GM19397 (cell line): ENCODE measurements at regions not wholly inside any gene's neighbourhood (a gene's known extent, or its start where the extent isn't known, plus 50 kb on each side); places are given as distances from the start of the nearest gene placed in this dataset.

Experiments
- ATAC-seq: cut with Tn5 transposase; IDR thresholded peaks from one replicate; pipeline ENCODE4 v1.9.1; 2021; ENCODE audit warnings: mild to moderate bottlenecking, moderate library complexity; ENCODE audit not compliant: unreplicated experiment

DNA sequence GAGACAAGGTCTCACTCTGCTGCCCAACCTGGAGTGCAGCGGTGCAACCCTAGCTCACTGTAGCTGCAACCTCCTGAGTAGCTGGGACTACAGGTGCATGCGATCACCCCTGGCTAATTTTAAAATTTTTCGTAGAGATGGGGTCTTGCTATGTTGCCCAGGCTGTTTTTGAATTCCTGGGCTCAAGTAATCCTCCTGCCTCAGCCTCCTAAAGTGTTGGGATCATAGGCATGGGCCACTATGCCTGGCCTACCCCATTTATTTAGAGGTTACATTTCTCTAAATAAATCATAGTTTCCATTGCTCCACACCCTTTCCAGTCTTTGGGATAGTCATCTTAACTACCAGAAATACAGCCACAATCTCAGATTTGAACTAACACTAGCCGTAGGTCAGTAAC, 134.7 kb upstream of the CITED2 start:
- ATAC-seq = no peak

DNA sequence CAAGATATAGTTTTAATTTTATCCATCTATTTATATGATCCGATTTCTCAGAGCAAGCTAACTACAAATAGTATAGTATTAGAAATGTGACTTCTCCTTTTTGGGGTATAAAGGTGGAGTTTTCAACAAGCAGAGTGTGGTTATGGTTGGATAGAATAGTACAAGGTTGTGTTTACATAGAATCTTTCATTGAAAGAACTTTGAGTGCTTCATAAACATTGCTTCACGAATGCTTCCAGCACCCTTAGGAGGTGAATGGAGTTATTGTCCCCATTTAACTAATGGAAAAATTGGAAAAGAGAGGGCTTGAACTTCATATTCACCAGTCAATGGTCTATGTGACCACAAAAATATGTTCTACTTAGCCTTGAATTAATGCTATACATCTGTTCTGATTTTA, 134.1 kb upstream of the CITED2 start:
- ATAC-seq = no peak

DNA sequence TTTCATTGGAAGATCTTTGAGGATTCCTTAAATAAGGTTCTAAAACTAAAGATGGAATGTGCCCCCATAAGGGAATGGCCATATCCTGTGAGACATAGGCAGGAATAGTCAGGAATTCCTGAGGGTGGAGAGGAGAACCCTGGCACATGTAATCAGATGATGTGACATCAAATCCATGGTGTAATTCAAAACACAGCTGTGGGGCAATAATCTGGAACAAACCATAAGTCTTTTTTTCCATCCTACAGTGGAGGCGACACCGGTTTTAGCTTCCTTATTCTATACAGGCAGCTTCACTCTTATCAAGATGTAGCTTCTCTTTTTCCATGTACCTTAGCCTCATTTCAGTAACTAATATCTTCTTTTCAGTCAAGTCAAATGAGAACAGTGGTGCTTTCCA, 133.6 kb upstream of the CITED2 start:
- no peak for ATAC-seq

DNA sequence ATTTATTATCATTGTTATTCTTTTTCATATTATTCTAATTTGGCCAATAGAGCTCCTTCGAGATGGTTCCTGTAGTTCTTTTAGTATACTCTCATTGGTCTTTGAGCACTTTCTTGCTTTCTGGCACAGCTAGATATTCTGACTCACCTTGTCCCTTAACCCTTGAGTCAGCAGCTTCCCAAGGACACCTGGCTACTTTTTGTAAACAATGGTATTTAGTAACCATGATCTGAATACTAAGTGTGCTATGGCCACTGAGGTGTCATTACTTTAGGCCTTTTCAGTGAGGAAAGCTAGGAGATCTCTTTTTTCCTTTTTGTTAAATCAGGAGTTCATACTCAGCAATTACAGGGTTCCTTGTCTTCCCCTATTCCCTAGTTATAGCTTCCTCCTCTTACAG, 126.5 kb upstream of the CITED2 start:
- ATAC-seq = no peak

DNA sequence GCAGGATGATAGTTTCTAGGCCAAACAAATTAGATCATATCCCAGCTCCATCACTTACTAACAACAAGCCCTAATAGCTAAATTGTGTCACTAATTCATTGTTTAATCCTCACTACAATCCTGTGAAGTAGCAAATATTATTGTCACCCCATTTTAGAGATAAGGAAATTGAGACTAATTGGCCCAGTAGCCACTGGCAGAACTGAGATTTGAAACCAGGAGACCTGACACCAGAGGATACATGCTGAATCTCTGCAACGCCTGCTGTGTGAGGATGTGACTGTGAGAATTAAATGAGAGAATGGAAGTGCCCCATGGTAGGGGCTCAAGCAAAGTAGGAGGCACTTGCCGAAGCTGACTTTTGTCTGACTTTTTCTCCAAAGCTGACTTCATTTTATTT, 124.3 kb upstream of the CITED2 start:
- ATAC-seq = no peak

DNA sequence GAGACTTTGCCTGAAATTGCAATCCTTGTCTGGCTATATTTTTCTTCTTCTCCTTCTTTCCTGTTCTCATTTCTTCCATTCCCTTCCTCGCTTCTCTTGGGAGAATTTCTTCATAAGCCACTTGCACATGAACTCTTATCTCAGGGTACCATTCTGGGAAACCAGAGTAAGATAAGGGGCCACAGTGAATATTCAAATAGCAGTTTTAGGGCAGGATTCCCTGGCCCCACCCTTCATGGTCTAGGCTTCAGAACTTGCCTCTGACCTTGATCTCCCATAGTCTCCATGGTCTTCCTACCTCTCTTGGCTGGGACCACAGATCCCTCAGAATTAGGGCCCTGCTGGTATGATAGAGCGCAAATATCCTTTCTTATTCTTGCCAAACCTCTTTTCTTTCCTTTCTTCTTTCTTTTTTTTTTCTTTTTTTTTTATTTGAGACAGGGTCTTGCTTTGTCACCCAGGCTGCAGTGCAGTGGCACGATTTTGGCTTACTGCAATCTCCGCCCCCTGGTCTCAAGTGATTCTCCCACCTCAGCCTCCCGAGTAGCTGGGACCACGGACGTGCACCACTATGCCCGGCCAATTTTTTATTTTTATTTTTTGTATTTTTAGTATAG, 123.0 kb upstream of the CITED2 start:
- ATAC-seq = no peak

DNA sequence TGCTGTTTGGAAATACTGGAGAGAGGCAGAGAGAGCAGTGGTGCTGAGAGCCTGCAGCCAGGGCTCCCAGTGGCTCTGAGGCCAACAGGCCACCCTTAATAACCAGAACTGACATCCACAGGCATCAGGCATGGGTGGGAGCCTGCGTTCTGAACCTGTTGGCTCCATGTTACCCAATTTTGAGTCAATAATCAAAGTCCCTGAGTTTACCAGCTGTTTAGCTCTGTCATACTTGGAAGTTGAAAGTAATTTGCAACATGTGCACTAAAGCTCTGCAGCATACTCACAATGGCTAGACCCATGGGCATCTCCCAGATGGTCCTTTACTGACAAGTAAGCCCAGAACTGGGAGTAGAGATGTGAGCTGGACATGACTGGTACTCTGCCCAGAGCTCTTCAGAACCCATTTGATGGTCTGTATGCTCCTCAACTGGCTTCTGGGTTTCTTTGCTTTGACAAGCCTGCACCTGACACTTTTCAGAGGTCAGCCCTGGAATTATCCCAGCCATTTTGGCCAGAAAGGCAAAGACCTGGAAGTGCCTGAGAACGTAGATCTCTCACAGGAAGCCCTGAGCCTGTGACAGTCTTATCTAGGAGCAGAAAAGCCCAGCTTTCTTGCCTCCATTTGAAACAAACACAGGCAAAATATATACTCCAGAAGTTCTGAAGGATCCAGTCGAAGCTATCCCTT, 122.4 kb upstream of the CITED2 start:
- ATAC-seq = no peak

DNA sequence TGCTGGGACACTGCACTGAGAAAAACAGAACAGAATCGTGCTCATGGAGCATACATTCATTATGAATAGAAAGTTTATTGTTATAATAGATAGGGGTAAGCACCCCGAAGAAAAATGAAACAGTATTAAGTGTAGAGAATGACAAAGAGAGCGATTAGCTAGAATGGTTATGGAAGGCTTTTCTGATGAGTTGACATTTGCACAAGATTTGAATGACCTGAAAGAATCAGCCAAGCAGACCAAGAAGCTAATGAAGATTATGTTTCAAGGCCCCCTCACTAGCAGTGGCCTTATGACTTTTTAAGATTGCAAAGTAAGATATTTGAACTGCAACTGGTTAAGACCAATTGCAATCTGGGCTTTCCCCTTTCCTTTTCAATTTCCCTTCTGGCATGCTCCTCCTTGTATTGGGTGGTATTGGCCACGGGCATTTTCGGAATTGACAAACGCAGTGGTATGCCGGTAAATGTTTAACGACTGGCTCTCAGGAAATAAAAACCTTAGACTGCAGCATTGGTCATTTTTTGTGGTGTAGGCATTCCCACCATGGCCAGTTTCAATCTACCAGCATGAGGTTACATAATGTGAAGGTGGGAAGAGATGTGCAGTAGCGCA, 120.0 kb upstream of the CITED2 start:
- no peak for ATAC-seq

DNA sequence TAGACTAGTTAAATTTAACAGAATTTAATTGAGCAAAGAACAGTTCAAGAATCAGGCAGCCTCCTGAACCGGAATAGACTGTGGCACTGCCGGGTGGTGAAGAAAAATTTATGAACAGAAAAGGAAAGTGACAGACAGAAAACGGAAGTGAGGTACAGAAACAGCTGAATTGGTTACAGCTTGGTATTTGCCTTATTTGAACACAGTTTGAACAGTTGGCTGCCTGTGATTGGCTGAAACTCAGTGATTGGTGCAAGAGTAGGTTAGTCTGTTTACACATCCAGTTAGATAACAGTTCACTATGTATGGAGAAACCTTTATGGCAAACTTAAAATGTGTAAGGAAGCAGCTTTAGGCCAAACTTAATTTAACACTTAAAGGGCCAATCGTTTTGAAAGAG, 116.0 kb upstream of the CITED2 start:
- peak; percentile 73 for ATAC-seq

DNA sequence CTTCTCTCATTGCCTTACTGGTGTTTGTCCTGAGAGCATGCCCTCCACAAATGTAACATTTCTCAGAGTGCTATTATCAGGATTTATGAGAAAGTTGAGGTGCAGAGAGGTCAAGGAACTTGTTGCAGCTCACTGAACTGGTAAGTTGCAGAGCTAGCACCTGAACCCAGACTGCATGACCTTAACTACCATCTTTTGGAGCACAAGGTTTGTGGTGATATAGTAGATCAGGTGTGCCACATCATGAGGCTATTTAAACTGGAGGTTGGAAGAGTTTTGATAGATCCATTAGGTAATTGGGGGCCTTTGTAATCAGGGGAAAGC, 112.0 kb upstream of the CITED2 start:
- ATAC-seq = no peak

DNA sequence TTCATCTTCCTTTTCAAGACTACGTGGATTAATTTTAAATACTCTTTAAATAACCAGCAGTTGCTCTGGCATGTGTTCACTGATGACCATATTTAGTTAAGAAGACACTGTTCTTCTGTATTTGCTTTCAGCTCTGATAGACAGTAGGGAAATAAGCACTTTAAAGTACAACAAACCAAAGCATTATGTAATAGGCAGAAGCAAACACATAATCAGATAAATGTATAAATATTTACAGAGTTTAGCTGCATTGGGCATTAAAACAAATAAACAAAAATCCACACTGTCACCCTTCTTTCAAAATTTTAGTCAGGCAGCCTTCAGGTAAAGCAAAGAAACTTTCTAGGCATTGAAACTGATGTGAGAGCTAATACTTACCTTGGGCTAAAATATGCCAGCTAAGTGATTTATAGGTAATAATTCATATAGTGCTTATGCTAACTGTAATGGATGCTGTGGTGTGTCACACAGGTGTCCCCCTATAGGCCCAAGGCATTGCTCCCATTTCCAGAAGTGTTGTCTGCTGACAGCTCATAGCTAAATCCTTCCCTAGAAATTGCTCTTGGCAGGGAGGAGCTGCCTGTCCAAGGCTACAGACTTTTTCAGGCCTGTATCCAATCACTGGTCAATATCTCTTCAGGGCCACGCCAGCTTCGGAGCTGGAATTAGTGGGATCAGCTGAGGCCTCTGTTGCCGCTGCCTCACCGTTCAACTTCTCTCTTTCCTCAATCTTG, 111.5 kb upstream of the CITED2 start:
- ATAC-seq = no peak

DNA sequence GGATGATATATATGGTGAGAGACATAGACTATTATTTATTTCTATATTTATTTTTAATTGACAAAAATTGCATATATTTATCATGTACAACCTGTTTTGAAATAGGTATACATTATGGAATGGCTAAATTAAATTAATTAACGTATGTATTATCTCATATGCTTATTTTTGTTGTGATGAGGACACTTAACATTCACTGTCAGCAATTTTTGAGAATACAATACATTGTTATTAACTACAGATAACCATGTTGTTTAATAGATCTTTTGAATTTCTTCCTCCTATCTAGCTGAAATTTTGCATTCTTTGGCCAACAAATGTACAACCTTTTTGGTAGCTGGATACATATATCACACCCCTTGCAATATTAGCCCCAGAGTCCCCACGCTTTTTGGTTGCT, 110.7 kb upstream of the CITED2 start:
- no peak for ATAC-seq

DNA sequence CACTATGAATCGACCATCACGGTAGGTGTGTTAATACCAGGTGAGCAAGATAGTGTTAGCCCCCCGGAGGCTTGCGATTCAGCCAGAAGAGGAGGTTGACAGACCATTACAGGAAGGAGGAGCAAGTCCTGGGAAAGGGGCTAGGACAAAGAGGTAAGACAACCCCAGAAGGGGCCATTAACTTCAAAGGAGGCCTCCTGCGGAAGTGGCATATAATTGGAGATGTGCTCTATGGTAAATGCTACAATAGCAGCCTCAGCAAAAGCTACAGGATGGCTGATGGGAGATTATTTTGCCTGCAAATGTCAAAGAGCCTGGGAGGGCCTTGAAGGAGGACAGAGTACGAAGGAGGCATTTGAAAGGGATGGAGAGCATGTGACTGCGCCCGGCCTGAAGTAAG, 108.6 kb upstream of the CITED2 start:
- ATAC-seq = no peak

DNA sequence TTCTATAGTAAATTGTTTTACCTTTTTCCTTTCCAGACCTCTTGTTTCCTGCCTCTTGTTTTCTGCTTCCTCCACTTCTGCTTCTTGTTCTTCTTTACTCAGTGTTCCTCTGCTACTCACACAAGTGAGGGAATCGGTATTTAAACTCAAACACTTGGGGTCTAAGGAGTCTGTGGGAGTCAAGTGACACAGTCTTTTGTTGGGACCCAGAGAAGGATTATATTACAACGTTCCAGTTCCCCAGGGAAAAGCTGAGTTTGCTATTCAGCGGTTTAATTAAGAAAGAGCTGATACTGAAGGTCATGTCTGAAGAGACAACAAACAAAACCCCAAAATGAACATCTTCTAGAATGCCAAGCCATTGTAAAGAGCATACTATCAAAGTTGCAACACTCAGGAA, 107.8 kb upstream of the CITED2 start:
- no peak for ATAC-seq

DNA sequence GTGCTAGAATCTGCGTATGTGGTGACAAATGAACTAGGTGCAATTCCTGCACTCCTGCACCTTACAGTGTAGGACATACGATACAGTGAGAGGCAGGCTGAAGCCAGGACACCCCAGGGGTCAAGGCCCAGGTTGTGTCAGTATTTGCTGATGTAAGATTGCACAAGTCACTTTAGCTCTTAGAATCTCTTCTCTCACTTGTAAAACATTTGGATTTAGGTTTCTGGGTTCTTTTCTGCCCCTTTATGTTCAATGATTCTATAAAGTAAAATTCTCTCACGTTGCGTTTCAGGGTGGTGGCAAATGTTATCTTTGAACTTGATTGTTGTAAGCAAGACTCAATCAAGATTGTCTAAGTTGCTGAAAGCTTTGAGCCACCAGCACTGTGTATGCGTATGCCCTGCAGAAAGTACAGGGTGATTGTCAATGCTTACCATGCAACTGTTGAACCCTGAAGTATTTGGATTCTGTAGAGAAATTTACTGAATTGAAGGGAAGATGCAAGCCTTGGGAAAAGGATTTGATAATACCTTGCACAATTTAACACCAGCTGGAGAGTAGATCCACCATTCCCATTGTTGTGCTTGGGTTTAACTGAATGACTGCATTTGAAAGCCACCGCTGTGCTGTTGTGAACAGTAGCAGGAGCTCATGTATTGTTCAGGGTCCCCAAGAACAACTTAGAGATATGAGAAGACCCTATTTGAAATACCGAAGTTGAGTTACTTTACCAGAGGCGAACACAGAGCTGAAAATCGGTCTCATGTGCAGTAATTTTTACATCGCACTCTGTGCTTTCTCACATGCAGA, 106.1 kb upstream of the CITED2 start:
- no peak for ATAC-seq

DNA sequence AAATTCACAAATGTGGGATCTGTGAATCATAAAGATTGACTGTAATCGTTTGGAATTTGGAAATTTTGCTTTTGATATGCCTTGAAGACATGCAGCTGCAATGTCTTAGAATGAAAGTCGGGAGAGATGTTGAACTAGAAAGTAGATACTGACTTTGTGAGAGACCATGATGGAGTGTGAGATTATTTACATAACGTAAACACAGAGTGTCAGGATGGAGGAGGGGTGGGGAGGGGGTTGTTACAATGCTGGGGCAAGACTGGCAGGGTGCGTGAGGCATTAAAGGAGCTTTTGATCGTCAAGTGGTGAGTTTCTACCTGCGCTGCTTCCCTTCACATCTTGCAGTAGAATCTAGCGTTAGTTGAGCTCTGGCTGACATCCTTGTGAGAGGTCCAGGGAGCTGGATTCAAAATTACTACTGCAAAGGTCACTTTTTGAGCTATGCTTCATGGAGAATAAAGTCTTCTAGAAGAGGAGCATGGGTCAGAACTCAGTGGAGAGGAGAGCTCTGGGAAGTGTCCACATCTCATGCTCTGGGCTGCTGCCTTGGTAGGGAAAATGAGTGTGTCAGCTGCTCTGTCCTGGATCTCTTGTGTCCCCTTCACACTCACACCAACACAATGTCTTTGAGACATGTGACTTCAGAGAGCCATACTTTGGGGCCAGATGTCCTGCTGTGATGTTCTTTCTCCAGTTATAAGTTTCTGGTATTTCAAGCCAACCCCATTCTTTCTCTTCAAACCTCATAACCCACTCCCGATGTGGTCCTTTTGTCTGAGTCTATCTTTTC, 105.2 kb upstream of the CITED2 start:
- ATAC-seq = no peak

DNA sequence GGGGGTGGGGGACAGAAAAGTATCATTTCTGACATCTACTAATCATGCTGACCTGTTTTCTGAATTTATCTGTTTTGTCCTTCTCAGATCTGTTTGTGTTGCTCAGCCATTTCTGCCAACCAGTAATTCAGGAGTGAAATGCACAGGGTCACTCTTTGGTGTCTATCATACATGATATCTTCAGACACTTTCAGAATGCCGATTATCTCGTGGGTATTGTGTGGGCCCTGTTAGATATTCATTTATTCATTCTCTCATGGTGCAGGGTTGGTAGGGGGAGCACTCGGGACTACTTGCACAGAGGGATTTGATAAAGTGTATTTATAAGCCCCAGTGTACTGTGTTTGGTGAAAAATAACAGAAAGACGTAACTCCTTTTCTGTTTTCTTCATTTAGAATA, 101.2 kb upstream of the CITED2 start:
- ATAC-seq = no peak

DNA sequence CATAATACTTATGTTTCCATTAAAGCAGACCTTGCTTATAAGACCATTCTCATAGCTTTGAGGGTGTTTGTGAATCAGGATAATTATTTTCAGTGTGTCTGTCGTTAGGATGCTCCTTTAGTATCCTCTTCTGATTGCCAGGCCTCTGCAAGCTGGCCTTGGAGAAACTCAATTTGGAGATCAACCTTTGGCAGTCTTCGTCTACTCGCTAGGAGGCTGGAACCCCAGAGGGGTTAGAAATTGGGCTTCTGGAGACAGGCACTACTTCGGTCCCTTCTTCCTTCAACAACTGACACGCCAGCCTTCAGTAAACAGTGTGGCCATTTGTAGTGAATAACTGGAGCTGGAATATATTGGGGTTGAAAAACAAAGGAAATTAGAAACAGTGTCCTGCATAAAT, 100.8 kb upstream of the CITED2 start:
- ATAC-seq = no peak

DNA sequence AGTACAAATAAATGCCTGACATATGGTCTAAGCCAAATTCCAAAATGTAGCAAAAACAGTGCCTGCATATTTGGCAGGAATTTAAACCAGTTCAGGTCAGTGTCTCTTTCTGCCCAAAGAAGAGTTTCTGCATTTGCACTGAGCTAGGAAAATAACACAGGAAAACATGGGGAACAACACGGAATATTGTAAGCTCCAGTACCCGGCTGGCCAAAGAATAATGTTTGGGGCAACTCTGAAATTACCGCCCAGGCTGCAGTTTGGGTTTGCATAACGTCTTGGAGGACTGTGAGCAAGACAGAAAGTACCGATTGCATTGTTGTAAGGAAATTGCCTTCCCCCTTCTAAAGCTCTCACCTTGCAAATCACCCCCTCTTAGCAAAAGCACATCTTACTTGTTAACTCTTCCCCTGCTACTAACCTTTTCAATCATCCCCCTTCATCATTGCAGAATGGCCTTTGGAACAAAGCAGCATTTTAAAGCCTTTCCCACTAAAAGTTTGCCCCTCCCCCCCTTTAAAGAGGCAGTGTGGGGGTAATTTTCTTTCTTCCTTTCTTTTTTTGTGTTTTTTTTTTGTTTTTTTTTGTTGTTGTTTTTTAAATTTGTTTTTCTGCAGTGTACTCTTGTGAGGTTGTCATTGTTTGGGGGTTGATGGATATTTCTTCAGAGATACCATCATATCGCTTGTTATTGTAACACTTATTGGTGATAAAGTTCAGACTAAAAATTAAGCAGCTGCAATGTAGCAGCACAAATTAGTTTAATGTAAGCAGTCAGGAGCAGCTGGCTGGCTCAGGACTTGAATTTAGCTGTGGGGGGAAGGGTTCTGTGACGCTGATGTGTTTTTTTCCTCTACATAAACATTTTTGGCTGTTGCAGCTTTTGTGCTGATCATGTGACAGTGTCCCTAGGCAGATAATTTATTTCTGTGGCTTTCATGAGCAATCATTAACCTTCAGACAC, 100.0 kb upstream of the CITED2 start:
- ATAC-seq = no peak
